SU-DHL-6 (cell line): ENCODE measurements at regions not wholly inside any gene's neighbourhood (a gene's known extent, or its start where the extent isn't known, plus 50 kb on each side); places are given as distances from the start of the nearest gene placed in this dataset.

Source experiments
- H2AFZ ChIP-seq: fragments of 200-600 bp; sonication (generic); 2 replicates; pipeline ENCODE4 v1.6.1; 2014; ENCODE audit warnings: low read depth, mild to moderate bottlenecking, moderate library complexity, mixed read lengths, antibody characterized with exemption, low read length; ENCODE audit not compliant: severe bottlenecking
- H3F3A ChIP-seq: fragments of 200-600 bp; shearing (Covaris generic); 2 replicates; pipeline ENCODE4 v1.6.0; 2016; ENCODE audit warnings: antibody characterized with exemption, mild to moderate bottlenecking; ENCODE audit not compliant: insufficient read depth
- H3K27ac ChIP-seq: fragments of 200-600 bp; sonication (generic); 2 replicates; pipeline ENCODE4 v1.5.1; 2016; ENCODE audit warnings: low read depth, mild to moderate bottlenecking, low read length, moderate library complexity, mixed read lengths
- H3K27me3 ChIP-seq: fragments of 200-600 bp; sonication (generic), shearing (Covaris generic); 2 replicates; pipeline ENCODE4 v1.6.0; 2014; ENCODE audit warnings: mild to moderate bottlenecking, low read length
- H3K36me3 ChIP-seq: fragments of 200-600 bp; sonication (generic); 2 replicates; pipeline ENCODE4 v1.6.1; 2014; ENCODE audit warnings: mild to moderate bottlenecking, low read length, mixed read lengths
- H3K4me2 ChIP-seq: fragments of 300-600, 200-600 bp; shearing (Covaris generic), sonication (generic); 2 replicates; pipeline ENCODE4 v1.6.0; 2014; ENCODE audit warnings: low read length, low read depth, mild to moderate bottlenecking; ENCODE audit not compliant: poor library complexity, severe bottlenecking
- H3K4me3 ChIP-seq: fragments of 200-600 bp; sonication (generic); 2 replicates; pipeline ENCODE4 v1.5.1; 2014; ENCODE audit warnings: antibody characterized with exemption, low read length, mild to moderate bottlenecking, mixed read lengths; ENCODE audit not compliant: insufficient read depth, poor library complexity, severe bottlenecking
- H3K79me2 ChIP-seq: fragments of 200-600 bp; sonication (generic); 2 replicates; pipeline ENCODE4 v1.6.1; 2014; ENCODE audit warnings: mild to moderate bottlenecking, low read length, moderate library complexity; ENCODE audit not compliant: insufficient read depth
- H3K9ac ChIP-seq: fragments of 200-600 bp; sonication (generic); 2 replicates; pipeline ENCODE4 v1.7.0; 2014; ENCODE audit warnings: mild to moderate bottlenecking, low read length
- H3K9me2 ChIP-seq: fragments of 200-600 bp; sonication (generic); replicated peaks from 2 replicates; pipeline ENCODE4 v1.6.1; 2014; ENCODE audit warnings: low read length; ENCODE audit not compliant: insufficient read depth
- H3K9me3 ChIP-seq: fragments of 200-600 bp; sonication (generic); 2 replicates; pipeline ENCODE4 v1.6.1; 2014; ENCODE audit warnings: low read length, mixed read lengths; ENCODE audit not compliant: insufficient read depth
- H4K20me1 ChIP-seq: fragments of 200-600 bp; sonication (generic); 2 replicates; pipeline ENCODE4 v1.6.1; 2014; ENCODE audit warnings: low read depth, mild to moderate bottlenecking, antibody characterized with exemption, low read length, moderate library complexity, mixed read lengths
- CTCF ChIP-seq: fragments of 200-600 bp; sonication (generic); IDR thresholded peaks from one replicate; pipeline ENCODE4 v1.5.1; 2017; ENCODE audit warnings: antibody characterized with exemption, mild to moderate bottlenecking, low read length, moderate library complexity; ENCODE audit not compliant: insufficient read depth, poor library complexity, severe bottlenecking
- EZH2phosphoT487 ChIP-seq: fragments of 200-600 bp; sonication (generic), shearing (Covaris generic); conservative IDR thresholded peaks from 2 replicates; pipeline ENCODE4 v1.6.1; 2018; ENCODE audit warnings: mild to moderate bottlenecking, antibody characterized with exemption, low read length, moderate library complexity, mixed read lengths

GRCh38 chr14:34106310-34106709 lies 155.4 kb upstream of the EGLN3 start:
- H3K27me3 ChIP-seq, result no peaks in the 10 kb centered on the region
- no peak overlapping the region for H3K4me2 ChIP-seq
- no peaks in the 10 kb centered on the region for H3K9me2 ChIP-seq
- H3K36me3 ChIP-seq, result no peaks in the 10 kb centered on the region
- no peaks in the 10 kb centered on the region for H3K79me2 ChIP-seq
- H3F3A ChIP-seq, result no peaks in the 10 kb centered on the region
- H3K9ac ChIP-seq, result no peak overlapping the region
- no peaks in the 10 kb centered on the region for H4K20me1 ChIP-seq
- no peak overlapping the region for H3K27ac ChIP-seq
- no peaks in the 10 kb centered on the region for H3K9me3 ChIP-seq
- TF ChIP-seq EZH2phosphoT487 (no peak), CTCF (no peak)
- H2AFZ ChIP-seq, result no peak overlapping the region
- H3K4me3 ChIP-seq, result no peak overlapping the region

GRCh38 chr14:34104489-34105397 lies 153.9 kb upstream of the EGLN3 start:
- H3K79me2 ChIP-seq, result no peaks in the 10 kb centered on the region
- H3F3A ChIP-seq, result no peaks in the 10 kb centered on the region
- no peaks in the 10 kb centered on the region for H3K36me3 ChIP-seq
- TF ChIP-seq EZH2phosphoT487, result no peak
- no peak for TF ChIP-seq CTCF
- no peak overlapping the region for H3K27ac ChIP-seq
- H3K4me2 ChIP-seq, result no peak overlapping the region
- no peaks in the 10 kb centered on the region for H4K20me1 ChIP-seq
- no peak overlapping the region for H2AFZ ChIP-seq
- H3K9me2 ChIP-seq, result no peaks in the 10 kb centered on the region
- H3K9me3 ChIP-seq, result no peaks in the 10 kb centered on the region
- no peak overlapping the region for H3K4me3 ChIP-seq
- H3K9ac ChIP-seq, result no peak overlapping the region
- no peaks in the 10 kb centered on the region for H3K27me3 ChIP-seq

GRCh38 chr14:34103176-34103575 lies 152.3 kb upstream of the EGLN3 start:
- no peaks in the 10 kb centered on the region for H3K9me3 ChIP-seq

More at GRCh38 chr14:34103176-34103575, 152.3 kb upstream of the EGLN3 start:
- Histone ChIP-seq H4K20me1 (no peaks in the 10 kb centered on the region), H3K36me3 (no peaks in the 10 kb centered on the region), H3F3A (no peaks in the 10 kb centered on the region), H3K9ac (no peak overlapping the region), H3K27me3 (no peaks in the 10 kb centered on the region), H2AFZ (no peak overlapping the region), H3K4me3 (no peak overlapping the region), H3K27ac (no peak overlapping the region), H3K4me2 (no peak overlapping the region), H3K9me2 (no peaks in the 10 kb centered on the region), H3K79me2 (no peaks in the 10 kb centered on the region)
- TF ChIP-seq CTCF (no peak), EZH2phosphoT487 (no peak)
